Activated CD4-positive, alpha-beta T cell treated with anti-CD3 and anti-CD28 coated beads for 36 hours (primary cell): ENCODE measurements at regions not wholly inside any gene's neighbourhood (a gene's known extent, or its start where the extent isn't known, plus 50 kb on each side); places are given as distances from the start of the nearest gene placed in this dataset.
"Not testable (repeated sequence)": the region's sequence is repeated elsewhere in the genome, so short reads cannot be mapped to it uniquely, and the experiment has no call there.

Experiments
- ATAC-seq: fragments of 200-7000 bp; cut with Tn5 transposase; one replicate; pipeline ENCODE4 v1.10.0; 2021; ENCODE audit warnings: mild to moderate bottlenecking, moderate library complexity
- CTCF ChIA-PET: fragments of 350-600 bp; sonication (Branson Sonifier 250); formaldehyde crosslinking; loops from one replicate; lab custom pipeline; 2021; ENCODE audit warnings: antibody characterized with exemption; lab: Charles Lee
- POLR2A ChIA-PET: fragments of 350-600 bp; sonication (Branson Sonifier 250); formaldehyde crosslinking; loops from one replicate; lab custom pipeline; 2021; ENCODE audit warnings: antibody characterized with exemption, inconsistent platforms; lab: Charles Lee
- DNase-seq: peaks from one replicate; pipeline ENCODE4 v3.0.0-alpha.2; 2020
- H3K27ac Mint-ChIP-seq: one replicate; pipeline ENCODE4 v1.8.0; 2021; ENCODE audit warnings: mixed read lengths
- H3K27me3 Mint-ChIP-seq: one replicate; pipeline ENCODE4 v1.8.0; 2021; ENCODE audit warnings: mixed read lengths
- H3K36me3 Mint-ChIP-seq: one replicate; pipeline ENCODE4 v1.8.0; 2021; ENCODE audit warnings: low read depth, mixed read lengths
- H3K4me1 Mint-ChIP-seq: one replicate; pipeline ENCODE4 v1.8.0; 2021; ENCODE audit warnings: mixed read lengths
- H3K4me3 Mint-ChIP-seq: one replicate; pipeline ENCODE4 v1.8.0; 2021; ENCODE audit warnings: mild to moderate bottlenecking, moderate library complexity, mixed read lengths
- H3K9me3 Mint-ChIP-seq: one replicate; pipeline ENCODE4 v1.8.0; 2021; ENCODE audit warnings: low read depth, mixed read lengths
- intact Hi-C, 2 experiments: fragments of 100-400 bp; cut with DNase I in 1 of 2; cut with micrococcal nuclease in 1 of 2; formaldehyde crosslinking; loops; one replicate each; pipeline versions ENCODE4 v1.14.2 to v1.15.1; 2022 to 2024; cut with DNase I, micrococcal nuclease

DNA sequence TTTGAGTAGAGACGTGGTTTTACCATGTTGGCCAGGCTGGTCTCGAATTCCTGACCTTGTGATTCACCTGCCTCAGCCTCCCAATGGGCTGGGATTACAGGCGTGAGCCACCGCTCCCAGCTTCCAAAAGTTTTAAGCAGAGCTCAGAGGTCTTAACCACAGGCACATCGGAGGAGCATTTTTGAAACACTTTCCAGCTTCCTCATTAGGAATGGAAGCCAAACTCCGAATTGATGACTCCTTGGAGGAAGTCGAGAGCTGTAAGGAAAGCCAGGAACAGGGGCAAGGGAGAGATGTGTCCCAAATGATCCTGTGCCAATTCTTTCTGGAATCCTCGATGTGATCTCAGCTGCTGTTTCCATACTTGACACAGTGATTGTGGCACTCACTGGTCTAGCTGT lies 56.2 kb upstream of the CCZ1B start:
- H3K27me3 Mint-ChIP-seq, H3K27ac Mint-ChIP-seq, DNase-seq, ATAC-seq, POLR2A ChIA-PET, H3K4me3 Mint-ChIP-seq, H3K4me1 Mint-ChIP-seq, intact Hi-C loops, CTCF ChIA-PET, H3K36me3 Mint-ChIP-seq, H3K9me3 Mint-ChIP-seq: not testable (repeated sequence)

DNA sequence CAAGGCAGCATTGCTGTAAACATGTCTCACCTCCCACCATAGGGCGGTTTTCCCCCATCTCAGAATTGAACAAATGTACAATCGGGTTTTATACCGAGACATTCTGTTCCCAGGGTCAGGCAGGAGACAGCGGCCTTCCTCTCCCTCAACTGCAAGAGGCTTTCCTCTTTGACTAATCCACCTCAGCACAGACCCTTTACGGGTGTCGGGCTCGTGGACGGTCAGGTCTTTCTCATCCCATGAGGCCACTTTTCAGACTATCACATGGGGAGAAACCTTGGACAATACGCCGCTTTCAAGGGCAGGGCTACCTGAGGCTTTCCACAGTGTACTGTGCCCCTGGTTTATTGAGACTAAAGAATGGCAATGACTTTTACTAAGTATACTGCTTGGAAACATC lies 57.7 kb upstream of the CCZ1B start:
- H3K9me3 Mint-ChIP-seq, CTCF ChIA-PET, intact Hi-C loops, H3K27ac Mint-ChIP-seq, DNase-seq, H3K4me3 Mint-ChIP-seq, H3K27me3 Mint-ChIP-seq, ATAC-seq, POLR2A ChIA-PET, H3K36me3 Mint-ChIP-seq, H3K4me1 Mint-ChIP-seq: not testable (repeated sequence)

DNA sequence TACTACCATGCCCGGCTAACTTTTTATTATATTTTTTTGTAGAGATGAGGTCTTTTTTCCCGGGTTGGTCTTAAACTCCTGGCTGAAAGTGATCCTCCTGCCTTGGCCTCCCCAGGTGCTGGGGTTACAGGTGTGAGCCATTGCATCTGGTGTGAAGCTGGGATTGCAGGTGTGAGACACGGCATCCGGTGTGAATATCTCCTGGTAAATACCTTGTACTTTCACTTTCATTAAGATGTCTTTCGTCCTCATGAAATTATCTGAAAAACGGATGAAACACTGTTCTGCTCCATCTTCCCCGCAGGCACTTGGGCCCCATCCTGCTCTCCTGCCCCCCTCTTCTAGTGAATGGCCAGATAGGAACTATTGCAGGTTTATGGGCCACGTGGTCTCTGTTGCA lies 60.1 kb upstream of the CCZ1B start:
- Mint-ChIP-seq H3K4me1 (no peaks in the 10 kb centered on the region), H3K27ac (no peak overlapping the region), H3K36me3 (no peaks in the 10 kb centered on the region), H3K27me3 (no peaks in the 10 kb centered on the region), H3K9me3 (no peaks in the 10 kb centered on the region), H3K4me3 (no peak overlapping the region)
- CTCF ChIA-PET, result no interaction called here
- intact Hi-C loops, result no loop called here
- DNase-seq, result no peak
- no peak for ATAC-seq
- POLR2A ChIA-PET, result no interaction called here

DNA sequence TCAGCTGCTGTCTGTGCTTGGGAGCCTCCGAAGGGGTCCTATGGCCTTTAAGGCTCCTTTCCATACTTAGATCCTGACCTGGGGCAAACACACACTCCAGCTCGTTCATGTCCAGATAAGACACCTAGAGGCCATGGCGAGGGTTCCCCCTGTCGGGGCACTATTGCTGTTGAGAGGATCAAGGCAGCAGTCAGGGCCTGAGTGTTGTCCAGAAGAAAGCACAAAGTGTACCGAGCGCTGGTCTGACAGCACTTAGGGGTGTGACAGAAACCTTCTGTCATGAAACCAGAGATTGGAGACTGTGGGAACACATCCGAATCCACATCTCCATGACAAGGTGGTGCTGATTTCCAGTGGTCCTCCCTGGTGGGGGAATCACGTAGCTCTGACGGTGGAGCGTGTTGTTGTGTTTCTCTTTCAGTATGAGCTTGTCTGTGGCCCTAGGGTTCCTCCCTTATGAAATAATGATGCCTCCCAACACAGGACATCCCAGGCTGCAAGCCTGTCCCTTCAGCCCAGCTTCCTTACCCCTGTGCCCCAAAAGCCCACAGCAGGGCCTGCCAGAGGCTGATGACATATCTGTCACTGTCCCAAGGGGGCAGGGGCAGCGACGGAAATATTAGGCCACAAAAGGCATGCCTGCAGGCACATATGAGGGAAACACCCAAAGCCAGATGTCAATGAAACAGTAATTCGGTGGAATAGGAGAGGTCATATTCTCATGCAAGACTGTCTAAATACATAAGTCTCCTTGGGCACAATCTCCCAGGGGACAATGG lies 62.4 kb upstream of the CCZ1B start:
- CTCF ChIA-PET, intact Hi-C loops, H3K4me3 Mint-ChIP-seq, H3K27ac Mint-ChIP-seq, H3K36me3 Mint-ChIP-seq, ATAC-seq, H3K4me1 Mint-ChIP-seq, POLR2A ChIA-PET, H3K9me3 Mint-ChIP-seq, H3K27me3 Mint-ChIP-seq, DNase-seq: not testable (repeated sequence)

DNA sequence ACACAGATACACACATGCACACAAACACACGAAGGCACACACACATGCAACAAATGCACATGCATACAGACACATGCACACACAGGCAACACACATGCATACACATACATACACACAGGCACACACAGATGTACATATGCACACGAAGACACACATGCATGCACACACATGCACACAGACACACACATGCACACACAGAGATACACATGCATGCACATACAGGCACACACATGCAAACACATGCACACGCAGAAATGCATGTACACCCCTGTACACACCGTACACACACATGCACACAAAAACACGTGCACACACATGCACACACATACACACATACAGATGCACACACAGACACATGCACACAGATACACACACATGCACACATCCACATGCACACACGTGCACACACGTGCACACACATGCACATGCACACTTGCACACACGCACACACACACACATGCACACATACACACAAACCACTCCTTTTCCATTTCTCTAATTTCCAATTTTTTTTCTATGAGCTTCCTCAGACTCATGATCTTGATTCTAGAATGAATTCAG lies 63.3 kb upstream of the CCZ1B start:
- POLR2A ChIA-PET, result no interaction called here
- intact Hi-C loops, result no loop called here
- H3K27me3 Mint-ChIP-seq, result no peaks in the 10 kb centered on the region

DNA sequence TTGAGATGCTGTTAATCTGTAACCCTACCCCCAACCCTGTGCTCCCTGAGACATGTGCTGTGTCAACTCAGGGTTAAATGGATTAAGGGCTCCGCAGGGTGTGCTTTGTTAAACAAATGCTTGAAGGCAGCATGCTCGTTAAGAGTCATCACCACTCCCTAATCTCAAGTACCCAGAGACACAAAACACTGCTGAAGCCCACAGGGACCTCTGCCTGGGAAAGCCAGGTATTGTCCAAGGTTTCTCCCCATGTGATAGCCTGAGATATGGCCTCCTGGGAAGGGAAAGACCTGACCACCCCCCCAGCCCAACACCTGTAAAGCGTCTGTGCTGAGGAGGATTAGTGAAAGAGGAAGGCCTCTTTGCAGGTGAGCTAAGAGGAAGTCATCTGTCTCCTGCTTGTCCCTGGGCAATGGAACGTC lies 76.0 kb upstream of the CCZ1B start:
- H3K27me3 Mint-ChIP-seq, H3K27ac Mint-ChIP-seq, H3K9me3 Mint-ChIP-seq, H3K4me3 Mint-ChIP-seq, H3K4me1 Mint-ChIP-seq, CTCF ChIA-PET, POLR2A ChIA-PET, H3K36me3 Mint-ChIP-seq, ATAC-seq, DNase-seq, intact Hi-C loops: not testable (repeated sequence)

More for the DNA sequence above, 63.3 kb upstream of the CCZ1B start:
- H3K4me3 Mint-ChIP-seq, result no peak overlapping the region
- no peaks in the 10 kb centered on the region for H3K36me3 Mint-ChIP-seq
- DNase-seq (no peak), ATAC-seq (no peak)
- no peaks in the 10 kb centered on the region for H3K9me3 Mint-ChIP-seq
- no peak overlapping the region for H3K27ac Mint-ChIP-seq
- CTCF ChIA-PET, result no interaction called here
- H3K4me1 Mint-ChIP-seq, result no peaks in the 10 kb centered on the region

DNA sequence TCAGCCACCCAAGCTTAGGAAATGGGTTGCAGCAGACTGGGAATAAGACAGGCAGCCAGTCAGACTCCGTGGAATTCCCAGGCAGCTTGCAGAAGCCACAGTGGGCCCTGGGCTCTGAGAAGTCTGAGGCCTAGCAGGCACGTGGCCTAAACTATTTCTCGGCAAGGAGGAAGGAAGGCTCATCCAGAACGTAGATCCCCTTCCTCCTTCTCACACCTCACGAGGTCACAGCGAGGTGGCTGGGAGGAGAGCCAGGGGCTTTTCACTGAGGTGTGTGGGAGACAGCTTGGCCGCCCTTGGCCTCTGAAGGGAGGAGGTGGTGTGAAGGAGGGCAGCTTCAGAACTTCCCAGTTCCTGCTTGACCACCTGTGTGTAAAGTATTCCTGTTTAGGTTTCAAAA lies 77.2 kb upstream of the CCZ1B start:
- ATAC-seq, POLR2A ChIA-PET, H3K4me3 Mint-ChIP-seq, H3K27me3 Mint-ChIP-seq, H3K4me1 Mint-ChIP-seq, intact Hi-C loops, H3K27ac Mint-ChIP-seq, H3K9me3 Mint-ChIP-seq, DNase-seq, H3K36me3 Mint-ChIP-seq, CTCF ChIA-PET: not testable (repeated sequence)

DNA sequence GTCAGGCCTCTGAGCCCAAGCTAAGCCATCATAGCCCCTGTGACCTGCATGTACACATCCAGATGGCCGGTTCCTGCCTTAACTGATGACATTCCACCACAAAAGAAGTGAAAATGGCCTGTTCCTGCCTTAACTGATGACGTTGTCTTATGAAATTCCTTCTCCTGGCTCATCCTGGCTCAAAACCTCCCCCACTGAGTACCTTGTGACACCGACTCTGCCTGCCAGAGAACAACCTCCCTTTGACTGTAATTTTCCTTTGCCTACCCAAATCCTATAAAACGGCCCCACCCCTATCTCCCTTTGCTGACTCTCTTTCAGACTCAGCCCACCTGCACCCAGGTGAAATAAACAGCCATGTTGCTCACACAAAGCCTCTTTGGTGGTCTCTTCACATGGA lies 77.7 kb upstream of the CCZ1B start:
- H3K4me3 Mint-ChIP-seq, H3K27me3 Mint-ChIP-seq, CTCF ChIA-PET, H3K4me1 Mint-ChIP-seq, intact Hi-C loops, ATAC-seq, H3K36me3 Mint-ChIP-seq, DNase-seq, POLR2A ChIA-PET, H3K9me3 Mint-ChIP-seq, H3K27ac Mint-ChIP-seq: not testable (repeated sequence)

DNA sequence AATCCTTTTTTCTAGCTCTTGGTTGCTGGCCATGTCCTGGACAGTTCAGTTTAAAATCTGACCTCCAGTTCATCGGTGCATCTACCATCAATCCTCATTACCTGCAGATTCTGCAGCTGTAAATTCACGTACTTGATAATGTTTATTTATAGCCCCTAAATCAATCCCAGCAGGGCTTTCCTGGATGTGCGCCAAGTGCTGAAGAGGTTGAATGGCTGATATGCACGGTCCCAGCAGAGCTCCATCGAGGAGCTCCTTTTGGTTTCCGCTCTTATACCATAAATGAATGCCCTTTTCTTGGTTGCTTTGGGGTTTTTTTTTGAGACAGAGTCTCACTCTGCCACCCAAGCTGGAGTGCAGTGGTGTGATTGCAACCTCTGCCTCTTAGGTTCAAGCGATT lies 91.2 kb upstream of the CCZ1B start:
- intact Hi-C loops, result no loop called here
- Mint-ChIP-seq H3K27ac (no peak overlapping the region), H3K27me3 (peaks cover 3% of the 10 kb centered on the region), H3K9me3 (no peaks in the 10 kb centered on the region), H3K4me3 (no peak overlapping the region), H3K36me3 (no peaks in the 10 kb centered on the region), H3K4me1 (no peaks in the 10 kb centered on the region)
- ATAC-seq (no peak), DNase-seq (no peak)
- ChIA-PET CTCF (no interaction called here), POLR2A (interaction anchor here (0.7 kb wide), 1 partner anchor 309 kb away, joined by 4 read pairs; no protein-coding TSS in a partner anchor)

DNA sequence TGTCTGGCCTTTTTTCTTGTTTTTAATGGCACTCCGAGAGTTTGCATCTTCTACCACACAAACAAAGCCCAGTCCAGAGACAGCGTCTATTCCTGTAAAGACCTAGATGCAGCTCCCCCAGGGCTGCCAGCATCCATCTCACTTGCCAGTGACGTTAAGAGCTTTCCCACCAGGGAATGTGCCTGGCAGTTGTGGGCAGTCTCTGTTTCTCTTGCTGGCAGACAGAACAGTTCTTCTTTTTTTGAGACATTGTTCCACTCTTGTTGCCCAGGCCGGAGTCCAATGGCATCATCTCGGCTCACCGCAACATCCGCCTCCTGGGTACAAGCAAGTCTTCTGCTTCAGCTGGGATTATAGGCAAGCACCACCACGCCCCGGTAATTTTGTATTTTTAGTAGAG lies 93.1 kb upstream of the CCZ1B start:
- intact Hi-C loops, H3K36me3 Mint-ChIP-seq, DNase-seq, POLR2A ChIA-PET, H3K4me3 Mint-ChIP-seq, ATAC-seq, H3K27ac Mint-ChIP-seq, H3K9me3 Mint-ChIP-seq, CTCF ChIA-PET, H3K27me3 Mint-ChIP-seq, H3K4me1 Mint-ChIP-seq: not testable (repeated sequence)

DNA sequence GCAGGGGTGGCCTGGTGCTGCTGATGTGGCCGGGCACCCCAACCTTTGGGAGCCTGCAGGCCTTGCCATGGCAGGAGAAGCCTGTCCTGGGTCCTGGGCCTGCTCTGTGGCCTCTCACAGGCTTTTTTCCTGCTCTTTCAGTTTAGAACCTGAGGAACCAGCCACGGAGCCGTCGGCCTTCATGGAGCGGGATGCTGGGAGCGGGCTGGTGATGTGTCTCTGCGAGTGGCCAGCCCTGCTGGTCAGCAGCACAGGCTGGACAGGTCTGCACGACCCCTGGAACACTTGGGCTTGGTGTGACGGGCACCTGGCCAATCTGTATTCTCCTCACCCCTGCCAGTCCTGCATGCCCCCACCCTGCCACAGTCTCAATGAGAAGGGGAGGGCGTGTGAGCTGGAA lies 98.4 kb upstream of the CCZ1B start:
- intact Hi-C loops, H3K36me3 Mint-ChIP-seq, CTCF ChIA-PET, DNase-seq, ATAC-seq, H3K27ac Mint-ChIP-seq, H3K27me3 Mint-ChIP-seq, H3K9me3 Mint-ChIP-seq, POLR2A ChIA-PET, H3K4me3 Mint-ChIP-seq, H3K4me1 Mint-ChIP-seq: not testable (repeated sequence)
